ENCODE measurements at regions not wholly inside any gene's neighbourhood (a gene's known extent, or its start where the extent isn't known, plus 50 kb on each side); places are given as distances from the start of the nearest gene placed in this dataset.

GRCh38 chr3:43786526-43787305, 96.0 kb downstream of the ABHD5 start:
- no CpG with 5 or more reads among the region's 9 CpGs for WGBS (ENCODE audit: extremely low coverage, insufficient read length, low lambda C conversion rate)
- Histone ChIP-seq H2BK15ac (ENCODE audit: low read depth, low read length) (no peak overlapping the region), H3K56ac (ENCODE audit: insufficient read length, low read depth, low read length) (no peak overlapping the region), H3K9ac (ENCODE audit: extremely low read depth, insufficient read length, low read length) (no peak overlapping the region), H2AK5ac (ENCODE audit: insufficient read length, low read length) (no peak overlapping the region), H2BK12ac (ENCODE audit: insufficient read length, low read depth, low read length) (no peak overlapping the region), H3K4me2 (ENCODE audit: insufficient read depth, insufficient read length, low read length) (no peak overlapping the region), H3K4ac (ENCODE audit: low read depth, low read length) (no peak overlapping the region), H3K23ac (ENCODE audit: insufficient read length, low read depth, low read length) (no peak overlapping the region), H2BK120ac (ENCODE audit: low read depth, low read length, poor library complexity, severe bottlenecking) (no peak overlapping the region), H4K5ac (ENCODE audit: insufficient read length, low read depth, low read length) (no peak overlapping the region), H3K27me3 (ENCODE audit: insufficient read depth, low read length) (no peaks in the 10 kb centered on the region), H3K23me2 (ENCODE audit: insufficient read length, low read depth, low read length, poor library complexity, severe bottlenecking) (no peaks in the 10 kb centered on the region), H4K8ac (replicated peaks; ENCODE audit: insufficient read length, low read depth, low read length) (no peak overlapping the region), H4K91ac (ENCODE audit: insufficient read length, low read depth, low read length) (no peak overlapping the region), H3K79me1 (ENCODE audit: insufficient read depth, low read depth, low read length, poor library complexity, severe bottlenecking) (no peaks in the 10 kb centered on the region), H3K79me2 (ENCODE audit: insufficient read depth, low read length) (no peaks in the 10 kb centered on the region), H4K20me1 (ENCODE audit: control insufficient read depth, insufficient read depth, insufficient read length) (no peaks in the 10 kb centered on the region), H3K4me1 (ENCODE audit: insufficient read depth, low read length) (no peaks in the 10 kb centered on the region), H3K27ac (ENCODE audit: insufficient read length, low read depth, low read length) (no peak overlapping the region), H3T11ph (ENCODE audit: low read length) (no peak overlapping the region), H2AFZ (ENCODE audit: low read length) (no peak overlapping the region), H2BK5ac (ENCODE audit: insufficient read length, low read length) (no peak overlapping the region), H3K9me3 (ENCODE audit: control insufficient read depth, low read depth, low read length) (no peaks in the 10 kb centered on the region), H3K14ac (ENCODE audit: insufficient read depth, low read length) (no peak overlapping the region), H3K18ac (ENCODE audit: insufficient read length, low read depth, low read length) (no peak overlapping the region), H2BK20ac (ENCODE audit: low read depth, low read length, poor library complexity, severe bottlenecking) (no peak overlapping the region)
- Mint-ChIP-seq H3K27me3 (ENCODE audit: low read depth) (peaks cover 34% of the 10 kb centered on the region), H3K4me3 (no peak overlapping the region), H3K4me1 (no peaks in the 10 kb centered on the region), H3K9me3 (no peaks in the 10 kb centered on the region), H3K27ac (no peak overlapping the region), H3K36me3 (ENCODE audit: insufficient read depth in 1 of 3, low read depth in 3 of 3) (no peaks in the 10 kb centered on the region)
- no peak for TF ChIP-seq CTCF (conservative IDR thresholded peaks at IDR 0.05)
- DNase-seq: peak; percentile 19

All from H9 (cell line).